CD4-positive, alpha-beta memory T cell (primary cell): ENCODE measurements at regions not wholly inside any gene's neighbourhood (a gene's known extent, or its start where the extent isn't known, plus 50 kb on each side); places are given as distances from the start of the nearest gene placed in this dataset.

Experiments used
- CTCF ChIA-PET: fragments of 350-600 bp; sonication (Branson Sonifier 250); formaldehyde crosslinking; loops from one replicate; lab custom pipeline; 2021; ENCODE audit warnings: inconsistent platforms; ENCODE audit not compliant: partially characterized antibody; lab: Charles Lee
- POLR2A ChIA-PET: fragments of 350-600 bp; sonication (Branson Sonifier 250); formaldehyde crosslinking; loops from one replicate; lab custom pipeline; 2021; ENCODE audit not compliant: partially characterized antibody; lab: Charles Lee
- DNase-seq, 5 donors: peaks; one replicate each; pipeline versions ENCODE4 v3.0.0 to v3.0.0-alpha.2; 2020 to 2022; ENCODE audit warnings: mixed read lengths in 1 of 5
- H3K27ac ChIP-seq: one replicate; pipeline ENCODE4 v1.7.0; 2013; ENCODE audit warnings: low read depth, low read length
- H3K27me3 ChIP-seq: 2 replicates; pipeline ENCODE4 v1.7.0; 2013; ENCODE audit warnings: mild to moderate bottlenecking, low read length, moderate library complexity; ENCODE audit not compliant: insufficient read depth
- H3K36me3 ChIP-seq: 2 replicates; pipeline ENCODE4 v1.7.0; 2013; ENCODE audit warnings: mild to moderate bottlenecking, low read length, moderate library complexity; ENCODE audit not compliant: insufficient read depth
- H3K4me1 ChIP-seq: 2 replicates; pipeline ENCODE4 v1.7.0; 2013; ENCODE audit warnings: mild to moderate bottlenecking, low read length, moderate library complexity; ENCODE audit not compliant: insufficient read depth
- H3K4me3 ChIP-seq, 2 donors: one replicate each; pipeline ENCODE4 v1.7.0; 2013; ENCODE audit warnings: low read length in 2 of 2, mild to moderate bottlenecking in 1 of 2
- H3K9me3 ChIP-seq, 2 donors: one replicate each; pipeline ENCODE4 v1.7.0; 2013; ENCODE audit warnings: low read length in 2 of 2, control low read depth in 1 of 2; ENCODE audit not compliant: control insufficient read depth in 1 of 2
- H3K27ac Mint-ChIP-seq, 7 donors: one replicate each; pipeline ENCODE4 v1.8.0; 2020 to 2021; ENCODE audit warnings: mixed read lengths in 7 of 7, mild to moderate bottlenecking in 6 of 7, inconsistent platforms in 3 of 7, moderate library complexity in 3 of 7
- H3K27me3 Mint-ChIP-seq, 2 donors: one replicate each; pipeline ENCODE4 v1.8.0; 2020 to 2021; ENCODE audit warnings: mixed read lengths in 2 of 2
- H3K36me3 Mint-ChIP-seq, 2 donors: one replicate each; pipeline ENCODE4 v1.8.0; 2020 to 2021; ENCODE audit warnings: mixed read lengths in 2 of 2, inconsistent platforms in 1 of 2, mild to moderate bottlenecking in 1 of 2
- H3K4me1 Mint-ChIP-seq, 4 donors: one replicate each; pipeline ENCODE4 v1.8.0; 2020 to 2021; ENCODE audit warnings: mixed read lengths in 4 of 4, mild to moderate bottlenecking in 1 of 4
- H3K4me3 Mint-ChIP-seq, 8 donors: one replicate each; pipeline ENCODE4 v1.8.0; 2020 to 2021; ENCODE audit warnings: mixed read lengths in 8 of 8, mild to moderate bottlenecking in 7 of 8, moderate library complexity in 6 of 8, inconsistent platforms in 3 of 8
- H3K9me3 Mint-ChIP-seq, 8 donors: one replicate each; pipeline ENCODE4 v1.8.0; 2020 to 2021; ENCODE audit warnings: mixed read lengths in 8 of 8, mild to moderate bottlenecking in 5 of 8, inconsistent platforms in 3 of 8, moderate library complexity in 1 of 8
- intact Hi-C: fragments of 100-400 bp; cut with micrococcal nuclease; formaldehyde crosslinking; loops from one replicate; pipeline ENCODE4 v1.15.1; 2023

GRCh38 chr2:145874466-145874865 lies 1354.5 kb upstream of the ZEB2 start:
- no peak for DNase-seq
- no peaks in the 10 kb centered on the region for H3K36me3 Mint-ChIP-seq
- H3K4me3 Mint-ChIP-seq, result no peak overlapping the region
- H3K27ac ChIP-seq, result no peak overlapping the region
- H3K27me3 ChIP-seq, result no peaks in the 10 kb centered on the region
- no peaks in the 10 kb centered on the region for H3K36me3 ChIP-seq
- no peak overlapping the region for H3K27ac Mint-ChIP-seq
- intact Hi-C loops, result no loop called here
- no peaks in the 10 kb centered on the region for H3K4me1 Mint-ChIP-seq
- H3K9me3 ChIP-seq, result no peaks in the 10 kb centered on the region
- H3K4me3 ChIP-seq, result no peak overlapping the region
- CTCF ChIA-PET, result no interaction called here
- H3K27me3 Mint-ChIP-seq, result no peaks in the 10 kb centered on the region
- POLR2A ChIA-PET, result no interaction called here
- H3K9me3 Mint-ChIP-seq, result peaks cover 0 to 4% (median under 1%) of the 10 kb centered on the region in 8 donors
- H3K4me1 ChIP-seq, result no peaks in the 10 kb centered on the region

- ChIA-PET CTCF (interaction anchor here (1.1 kb wide), 1 partner anchor 13 kb away, joined by 3 read pairs; no protein-coding TSS in a partner anchor), POLR2A (no interaction called here)
- intact Hi-C loops, result no loop called here
- Mint-ChIP-seq H3K27ac (no peak overlapping the region), H3K4me3 (no peak overlapping the region), H3K9me3 (peaks cover 0 to 3% (median 0%) of the 10 kb centered on the region in 8 donors), H3K27me3 (no peaks in the 10 kb centered on the region), H3K4me1 (no peaks in the 10 kb centered on the region), H3K36me3 (no peaks in the 10 kb centered on the region)
- no peak for DNase-seq
- H3K9me3 ChIP-seq, result no peaks in the 10 kb centered on the region
- H3K27me3 ChIP-seq, result no peaks in the 10 kb centered on the region
- no peaks in the 10 kb centered on the region for H3K36me3 ChIP-seq
- no peaks in the 10 kb centered on the region for H3K4me1 ChIP-seq
- no peak overlapping the region for H3K4me3 ChIP-seq
- no peak overlapping the region for H3K27ac ChIP-seq
Measured at GRCh38 chr2:145864501-145864900, 1344.6 kb upstream of the ZEB2 start.

GRCh38 chr2:145861940-145862339 lies 1342.0 kb upstream of the ZEB2 start:
- Histone ChIP-seq H3K36me3 (no peaks in the 10 kb centered on the region), H3K27me3 (no peaks in the 10 kb centered on the region), H3K27ac (no peak overlapping the region), H3K9me3 (no peaks in the 10 kb centered on the region), H3K4me3 (no peak overlapping the region), H3K4me1 (no peaks in the 10 kb centered on the region)
- Mint-ChIP-seq H3K4me3 (no peak overlapping the region), H3K27ac (no peak overlapping the region), H3K36me3 (no peaks in the 10 kb centered on the region), H3K27me3 (no peaks in the 10 kb centered on the region), H3K4me1 (no peaks in the 10 kb centered on the region), H3K9me3 (peaks cover 0 to 3% (median under 1%) of the 10 kb centered on the region in 8 donors)
- DNase-seq, result no peak
- ChIA-PET CTCF (no interaction called here), POLR2A (no interaction called here)
- intact Hi-C loops, result no loop called here

GRCh38 chr2:145860083-145860482 lies 1340.2 kb upstream of the ZEB2 start:
- H3K27ac Mint-ChIP-seq, result no peak overlapping the region
- CTCF ChIA-PET, result no interaction called here
- H3K27me3 Mint-ChIP-seq, result no peaks in the 10 kb centered on the region
- Histone ChIP-seq H3K36me3 (no peaks in the 10 kb centered on the region), H3K4me1 (no peaks in the 10 kb centered on the region), H3K27ac (no peak overlapping the region), H3K4me3 (no peak overlapping the region), H3K27me3 (no peaks in the 10 kb centered on the region), H3K9me3 (no peaks in the 10 kb centered on the region)
- intact Hi-C loops, result no loop called here
- no peaks in the 10 kb centered on the region for H3K36me3 Mint-ChIP-seq
- peaks cover 0 to 3% (median 0%) of the 10 kb centered on the region in 8 donors for H3K9me3 Mint-ChIP-seq
- H3K4me1 Mint-ChIP-seq, result no peaks in the 10 kb centered on the region
- no peak for DNase-seq
- no peak overlapping the region for H3K4me3 Mint-ChIP-seq
- POLR2A ChIA-PET, result no interaction called here

GRCh38 chr2:145855142-145855541 lies 1335.2 kb upstream of the ZEB2 start:
- no peaks in the 10 kb centered on the region for H3K36me3 Mint-ChIP-seq

GRCh38 chr2:145854039-145854755 lies 1334.3 kb upstream of the ZEB2 start:
- ChIA-PET POLR2A (no interaction called here), CTCF (no interaction called here)
- H3K27me3 Mint-ChIP-seq, result no peaks in the 10 kb centered on the region

More at GRCh38 chr2:145855142-145855541, 1335.2 kb upstream of the ZEB2 start:
- no peaks in the 10 kb centered on the region for H3K27me3 ChIP-seq
- H3K4me1 ChIP-seq, result no peaks in the 10 kb centered on the region
- no peak overlapping the region for H3K4me3 Mint-ChIP-seq
- intact Hi-C loops, result no loop called here
- H3K4me3 ChIP-seq, result no peak overlapping the region
- H3K9me3 Mint-ChIP-seq, result peaks cover 0 to 7% (median 0%) of the 10 kb centered on the region in 8 donors
- H3K4me1 Mint-ChIP-seq, result no peaks in the 10 kb centered on the region
- no peaks in the 10 kb centered on the region for H3K27me3 Mint-ChIP-seq
- CTCF ChIA-PET, result no interaction called here
- POLR2A ChIA-PET, result no interaction called here
- DNase-seq, result no peak
- no peaks in the 10 kb centered on the region for H3K36me3 ChIP-seq
- no peaks in the 10 kb centered on the region for H3K9me3 ChIP-seq
- no peak overlapping the region for H3K27ac Mint-ChIP-seq
- no peak overlapping the region for H3K27ac ChIP-seq

GRCh38 chr2:145851730-145852129 lies 1331.8 kb upstream of the ZEB2 start:
- no peaks in the 10 kb centered on the region for H3K4me1 Mint-ChIP-seq
- no peaks in the 10 kb centered on the region for H3K4me1 ChIP-seq
- ChIA-PET POLR2A (no interaction called here), CTCF (no interaction called here)
- peaks cover 0 to 4% (median 0%) of the 10 kb centered on the region in 8 donors for H3K9me3 Mint-ChIP-seq
- no peaks in the 10 kb centered on the region for H3K9me3 ChIP-seq
- no peaks in the 10 kb centered on the region for H3K27me3 ChIP-seq
- no peak for DNase-seq
- H3K36me3 ChIP-seq, result no peaks in the 10 kb centered on the region
- no peaks in the 10 kb centered on the region for H3K36me3 Mint-ChIP-seq
- intact Hi-C loops, result no loop called here
- no peaks in the 10 kb centered on the region for H3K27me3 Mint-ChIP-seq
- no peak overlapping the region for H3K4me3 Mint-ChIP-seq
- no peak overlapping the region for H3K27ac Mint-ChIP-seq
- no peak overlapping the region for H3K27ac ChIP-seq
- no peak overlapping the region for H3K4me3 ChIP-seq

More at GRCh38 chr2:145854039-145854755, 1334.3 kb upstream of the ZEB2 start:
- H3K27me3 ChIP-seq, result no peaks in the 10 kb centered on the region
- no peak overlapping the region for H3K4me3 ChIP-seq
- H3K4me1 ChIP-seq, result no peaks in the 10 kb centered on the region
- DNase-seq, result no peak
- no peaks in the 10 kb centered on the region for H3K36me3 Mint-ChIP-seq
- no peaks in the 10 kb centered on the region for H3K36me3 ChIP-seq
- H3K9me3 ChIP-seq, result no peaks in the 10 kb centered on the region
- H3K4me3 Mint-ChIP-seq, result no peak overlapping the region
- no peaks in the 10 kb centered on the region for H3K4me1 Mint-ChIP-seq
- H3K9me3 Mint-ChIP-seq, result peaks cover 0 to 7% (median 0%) of the 10 kb centered on the region in 8 donors
- no peak overlapping the region for H3K27ac Mint-ChIP-seq
- intact Hi-C loops, result no loop called here
- no peak overlapping the region for H3K27ac ChIP-seq
